ENCODE measurements at regions not wholly inside any gene's neighbourhood (a gene's known extent, or its start where the extent isn't known, plus 50 kb on each side); places are given as distances from the start of the nearest gene placed in this dataset.

- ATAC-seq (no peak), DNase-seq (ENCODE audit: low spot score) (no peak)
- no peak for TF ChIP-seq ZNF416 (CRISPR knock-in tag; IDR thresholded peaks at IDR 0.05)
- TF ChIP-seq ZNF396 (CRISPR knock-in tag; IDR thresholded peaks at IDR 0.05; ENCODE audit: borderline replicate concordance) = no peak
- TF ChIP-seq CREM (CRISPR knock-in tag; IDR thresholded peaks at IDR 0.05) = no peak
- no peak for TF ChIP-seq MXD4 (CRISPR knock-in tag; IDR thresholded peaks at IDR 0.05; ENCODE audit: borderline replicate concordance)
- TF ChIP-seq ZNF317 (CRISPR knock-in tag; IDR thresholded peaks at IDR 0.05; ENCODE audit: borderline replicate concordance, low read depth) = no peak
- no peak for TF ChIP-seq ARID4B (CRISPR knock-in tag; IDR thresholded peaks at IDR 0.05; ENCODE audit: borderline replicate concordance)
- TF ChIP-seq ZSCAN18 (CRISPR knock-in tag; IDR thresholded peaks at IDR 0.05) = no peak
- CTCF ChIA-PET = no interaction called here
- peaks cover 12% of the 10 kb centered on the region for H3K9me3 Mint-ChIP-seq
- no peaks in the 10 kb centered on the region for H3K4me1 Mint-ChIP-seq
- no peaks in the 10 kb centered on the region for H3K36me3 Mint-ChIP-seq
- no peak overlapping the region for H3K4me3 Mint-ChIP-seq
- no peak overlapping the region for H3K27ac Mint-ChIP-seq
- POLR2A ChIA-PET = no interaction called here
- no peaks in the 10 kb centered on the region for H3K27me3 Mint-ChIP-seq (ENCODE audit: low read depth)
Observed at GRCh38 chr6:24019830-24020229, 106.2 kb upstream of the NRSN1 start.

DNA sequence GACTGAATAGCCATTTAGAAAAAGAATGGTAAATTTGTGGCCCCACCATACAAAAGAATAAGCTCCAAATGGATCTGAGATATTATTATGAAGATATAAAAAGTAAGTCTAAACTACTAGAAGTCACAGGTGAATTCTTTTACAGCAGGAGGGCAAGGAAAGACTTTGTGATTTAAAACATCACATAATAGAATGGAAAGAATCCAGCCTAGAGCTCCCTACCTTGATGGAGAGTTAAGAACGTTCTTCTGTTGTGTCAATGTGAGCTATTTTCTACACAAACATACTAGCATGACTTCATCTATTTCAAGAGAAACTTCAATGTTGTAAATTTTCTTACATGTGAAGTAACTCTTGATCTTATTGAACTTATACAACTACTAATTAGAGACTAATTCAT is 100.0 kb upstream of the NRSN1 start:
- H3K9me3 Mint-ChIP-seq = peaks cover 21% of the 10 kb centered on the region
- H3K36me3 Mint-ChIP-seq = no peaks in the 10 kb centered on the region
- peak; percentile 68 for ATAC-seq
- TF ChIP-seq, protein P1, sequence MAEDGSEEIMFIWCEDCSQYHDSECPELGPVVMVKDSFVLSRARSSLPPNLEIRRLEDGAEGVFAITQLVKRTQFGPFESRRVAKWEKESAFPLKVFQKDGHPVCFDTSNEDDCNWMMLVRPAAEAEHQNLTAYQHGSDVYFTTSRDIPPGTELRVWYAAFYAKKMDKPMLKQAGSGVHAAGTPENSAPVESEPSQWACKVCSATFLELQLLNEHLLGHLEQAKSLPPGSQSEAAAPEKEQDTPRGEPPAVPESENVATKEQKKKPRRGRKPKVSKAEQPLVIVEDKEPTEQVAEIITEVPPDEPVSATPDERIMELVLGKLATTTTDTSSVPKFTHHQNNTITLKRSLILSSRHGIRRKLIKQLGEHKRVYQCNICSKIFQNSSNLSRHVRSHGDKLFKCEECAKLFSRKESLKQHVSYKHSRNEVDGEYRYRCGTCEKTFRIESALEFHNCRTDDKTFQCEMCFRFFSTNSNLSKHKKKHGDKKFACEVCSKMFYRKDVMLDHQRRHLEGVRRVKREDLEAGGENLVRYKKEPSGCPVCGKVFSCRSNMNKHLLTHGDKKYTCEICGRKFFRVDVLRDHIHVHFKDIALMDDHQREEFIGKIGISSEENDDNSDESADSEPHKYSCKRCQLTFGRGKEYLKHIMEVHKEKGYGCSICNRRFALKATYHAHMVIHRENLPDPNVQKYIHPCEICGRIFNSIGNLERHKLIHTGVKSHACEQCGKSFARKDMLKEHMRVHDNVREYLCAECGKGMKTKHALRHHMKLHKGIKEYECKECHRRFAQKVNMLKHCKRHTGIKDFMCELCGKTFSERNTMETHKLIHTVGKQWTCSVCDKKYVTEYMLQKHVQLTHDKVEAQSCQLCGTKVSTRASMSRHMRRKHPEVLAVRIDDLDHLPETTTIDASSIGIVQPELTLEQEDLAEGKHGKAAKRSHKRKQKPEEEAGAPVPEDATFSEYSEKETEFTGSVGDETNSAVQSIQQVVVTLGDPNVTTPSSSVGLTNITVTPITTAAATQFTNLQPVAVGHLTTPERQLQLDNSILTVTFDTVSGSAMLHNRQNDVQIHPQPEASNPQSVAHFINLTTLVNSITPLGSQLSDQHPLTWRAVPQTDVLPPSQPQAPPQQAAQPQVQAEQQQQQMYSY (CRISPR knock-in tag; IDR thresholded peaks at IDR 0.05) = no peak
- TF ChIP-seq EMX1 (CRISPR knock-in tag; IDR thresholded peaks at IDR 0.05) (no peak), ARID4B (CRISPR knock-in tag; IDR thresholded peaks at IDR 0.05; ENCODE audit: borderline replicate concordance) (no peak), FOXP4 (CRISPR knock-in tag; IDR thresholded peaks at IDR 0.05) (no peak), ZSCAN18 (CRISPR knock-in tag; IDR thresholded peaks at IDR 0.05) (no peak), ATF3 (CRISPR knock-in tag; conservative IDR thresholded peaks at IDR 0.05) (no peak)
- peaks cover 20% of the 10 kb centered on the region for H3K4me1 Mint-ChIP-seq
- no peaks in the 10 kb centered on the region for H3K27me3 Mint-ChIP-seq (ENCODE audit: low read depth)
- DNase-seq (ENCODE audit: low spot score) = no peak
- CTCF ChIA-PET = no interaction called here
- H3K27ac Mint-ChIP-seq = no peak overlapping the region
- POLR2A ChIA-PET = interaction anchor here (0.6 kb wide), 1 partner anchor 49 kb away, joined by 6 read pairs; no protein-coding TSS in a partner anchor
- H3K4me3 Mint-ChIP-seq = no peak overlapping the region; the same call in 1 of the 2 replicates
